DND-41 (cell line): ENCODE measurements at regions not wholly inside any gene's neighbourhood (a gene's known extent, or its start where the extent isn't known, plus 50 kb on each side); places are given as distances from the start of the nearest gene placed in this dataset.
"Not testable (repeated sequence)": the region's sequence is repeated elsewhere in the genome, so short reads cannot be mapped to it uniquely, and the experiment has no call there.

Experiments used
- ATAC-seq: fragments of 200-7000 bp; cut with Tn5 transposase; 3 replicates; pipeline ENCODE4 v1.9.1; 2021; ENCODE audit warnings: low read depth; ENCODE audit not compliant: insufficient read depth
- DNase-seq: peaks from one replicate; pipeline ENCODE4 v3.0.0-alpha.2; 2020
- H2AFZ ChIP-seq: 2 replicates; pipeline ENCODE4 v1.6.0; 2012; ENCODE audit warnings: low read depth, low read length
- H3K27ac ChIP-seq: 2 replicates; pipeline ENCODE4 v1.5.1; 2012; ENCODE audit warnings: low read length, inconsistent platforms
- H3K27me3 ChIP-seq: fragments of 200-600 bp; sonication (generic); 2 replicates; pipeline ENCODE4 v1.6.0; 2012; ENCODE audit warnings: low read length, mild to moderate bottlenecking, inconsistent platforms; ENCODE audit not compliant: insufficient read depth, poor library complexity
- H3K36me3 ChIP-seq: 2 replicates; pipeline ENCODE4 v1.5.1; 2012; ENCODE audit warnings: low read length, inconsistent platforms; ENCODE audit not compliant: insufficient read depth
- H3K4me1 ChIP-seq: 2 replicates; pipeline ENCODE4 v1.5.1; 2012; ENCODE audit warnings: mild to moderate bottlenecking, low read length; ENCODE audit not compliant: insufficient read depth
- H3K4me2 ChIP-seq: 2 replicates; pipeline ENCODE4 v1.6.0; 2012; ENCODE audit warnings: mild to moderate bottlenecking, moderate library complexity, low read length, inconsistent platforms; ENCODE audit not compliant: insufficient read depth
- H3K4me3 ChIP-seq, 2 experiments: fragments of 200-600 bp in 1 of 2; shearing (Covaris generic) in 1 of 2; 2 replicates each; pipeline ENCODE4 v1.5.1; 2012 to 2016; ENCODE audit warnings: inconsistent platforms in 2 of 2, low read length in 2 of 2, mild to moderate bottlenecking in 2 of 2, low read depth in 1 of 2, moderate library complexity in 1 of 2
- H3K79me2 ChIP-seq: 2 replicates; pipeline ENCODE4 v1.6.0; 2012; ENCODE audit warnings: low read length, inconsistent platforms; ENCODE audit not compliant: insufficient read depth
- H3K9ac ChIP-seq: 2 replicates; pipeline ENCODE4 v1.6.0; 2012; ENCODE audit warnings: low read depth, mild to moderate bottlenecking, inconsistent platforms, low read length, moderate library complexity
- H3K9me3 ChIP-seq: 2 replicates; pipeline ENCODE4 v1.5.1; 2012; ENCODE audit warnings: low read length, moderate library complexity, mild to moderate bottlenecking, inconsistent platforms; ENCODE audit not compliant: insufficient read depth, severe bottlenecking
- H4K20me1 ChIP-seq: 2 replicates; pipeline ENCODE4 v1.6.0; 2012; ENCODE audit warnings: low read length; ENCODE audit not compliant: insufficient read depth
- EZH2 ChIP-seq: IDR thresholded peaks from 3 replicates; pipeline ENCODE4 v1.6.1; 2012; ENCODE audit warnings: borderline replicate concordance, low read depth, mild to moderate bottlenecking, moderate library complexity, low read length, inconsistent platforms; ENCODE audit not compliant: severe bottlenecking
- TF ChIP-seq, protein P1 (sequence below): IDR thresholded peaks from 2 replicates; pipeline ENCODE4 v1.5.1; 2012; ENCODE audit warnings: borderline replicate concordance, low read length, moderate library complexity, mild to moderate bottlenecking; ENCODE audit not compliant: poor library complexity, severe bottlenecking; ENCODE audit errors: extremely low read depth

DNA sequence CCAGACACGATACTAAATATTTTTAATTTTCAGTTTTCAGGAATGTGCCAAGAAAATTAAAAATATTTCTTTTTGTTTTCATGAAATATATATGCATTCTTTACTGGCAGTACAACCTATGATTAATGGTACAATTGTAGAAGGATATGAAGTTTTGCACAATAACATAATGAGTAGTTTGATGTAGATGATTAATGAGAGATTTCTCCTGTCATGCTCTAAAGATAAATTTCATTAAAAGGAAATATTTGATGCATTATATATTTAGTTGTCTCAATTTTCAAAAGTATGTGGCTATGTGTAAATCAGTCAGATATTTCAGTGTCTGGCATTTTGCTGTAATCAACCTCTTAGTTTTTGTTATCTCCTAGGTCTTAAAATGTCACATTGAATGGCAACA, 940.2 kb upstream of the MDGA2 start:
- no peak for ATAC-seq
- Histone ChIP-seq H3K27ac (no peak overlapping the region), H3K4me1 (no peaks in the 10 kb centered on the region), H3K27me3 (no peaks in the 10 kb centered on the region), H4K20me1 (no peaks in the 10 kb centered on the region), H3K4me3 (no peak overlapping the region), H3K36me3 (no peaks in the 10 kb centered on the region), H2AFZ (no peak overlapping the region), H3K79me2 (no peaks in the 10 kb centered on the region), H3K4me2 (no peak overlapping the region), H3K9ac (no peak overlapping the region), H3K9me3 (no peaks in the 10 kb centered on the region)
- DNase-seq, result no peak
- TF ChIP-seq EZH2, result no peak
- TF ChIP-seq, protein P1, sequence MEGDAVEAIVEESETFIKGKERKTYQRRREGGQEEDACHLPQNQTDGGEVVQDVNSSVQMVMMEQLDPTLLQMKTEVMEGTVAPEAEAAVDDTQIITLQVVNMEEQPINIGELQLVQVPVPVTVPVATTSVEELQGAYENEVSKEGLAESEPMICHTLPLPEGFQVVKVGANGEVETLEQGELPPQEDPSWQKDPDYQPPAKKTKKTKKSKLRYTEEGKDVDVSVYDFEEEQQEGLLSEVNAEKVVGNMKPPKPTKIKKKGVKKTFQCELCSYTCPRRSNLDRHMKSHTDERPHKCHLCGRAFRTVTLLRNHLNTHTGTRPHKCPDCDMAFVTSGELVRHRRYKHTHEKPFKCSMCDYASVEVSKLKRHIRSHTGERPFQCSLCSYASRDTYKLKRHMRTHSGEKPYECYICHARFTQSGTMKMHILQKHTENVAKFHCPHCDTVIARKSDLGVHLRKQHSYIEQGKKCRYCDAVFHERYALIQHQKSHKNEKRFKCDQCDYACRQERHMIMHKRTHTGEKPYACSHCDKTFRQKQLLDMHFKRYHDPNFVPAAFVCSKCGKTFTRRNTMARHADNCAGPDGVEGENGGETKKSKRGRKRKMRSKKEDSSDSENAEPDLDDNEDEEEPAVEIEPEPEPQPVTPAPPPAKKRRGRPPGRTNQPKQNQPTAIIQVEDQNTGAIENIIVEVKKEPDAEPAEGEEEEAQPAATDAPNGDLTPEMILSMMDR, result no peak

DNA sequence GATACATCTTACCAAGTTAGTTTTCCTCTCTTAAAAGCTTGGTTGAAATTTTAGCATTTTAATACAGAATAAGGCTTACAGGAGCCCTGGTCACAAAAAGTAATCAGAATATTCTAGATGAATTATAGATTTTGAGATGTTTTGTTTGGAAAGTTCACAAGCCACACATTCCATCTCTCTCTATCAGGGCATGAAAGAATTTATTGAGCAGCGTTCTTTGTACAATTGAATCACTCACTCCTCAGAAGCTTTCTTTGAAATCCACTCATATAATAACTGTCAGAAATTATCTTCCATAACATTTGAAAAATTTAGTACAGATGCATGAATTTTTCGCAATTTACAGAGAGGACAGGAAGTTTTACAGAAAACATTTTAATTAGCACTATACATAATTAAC, 938.6 kb upstream of the MDGA2 start:
- Histone ChIP-seq H3K4me2 (no peak overlapping the region), H3K9me3 (no peaks in the 10 kb centered on the region), H3K36me3 (no peaks in the 10 kb centered on the region), H3K4me1 (no peaks in the 10 kb centered on the region), H2AFZ (no peak overlapping the region), H3K27me3 (no peaks in the 10 kb centered on the region), H3K9ac (no peak overlapping the region), H3K27ac (no peak overlapping the region), H3K79me2 (no peaks in the 10 kb centered on the region), H3K4me3 (no peak overlapping the region), H4K20me1 (no peaks in the 10 kb centered on the region)
- DNase-seq (no peak), ATAC-seq (no peak)
- TF ChIP-seq, protein P1, result no peak
- no peak for TF ChIP-seq EZH2

DNA sequence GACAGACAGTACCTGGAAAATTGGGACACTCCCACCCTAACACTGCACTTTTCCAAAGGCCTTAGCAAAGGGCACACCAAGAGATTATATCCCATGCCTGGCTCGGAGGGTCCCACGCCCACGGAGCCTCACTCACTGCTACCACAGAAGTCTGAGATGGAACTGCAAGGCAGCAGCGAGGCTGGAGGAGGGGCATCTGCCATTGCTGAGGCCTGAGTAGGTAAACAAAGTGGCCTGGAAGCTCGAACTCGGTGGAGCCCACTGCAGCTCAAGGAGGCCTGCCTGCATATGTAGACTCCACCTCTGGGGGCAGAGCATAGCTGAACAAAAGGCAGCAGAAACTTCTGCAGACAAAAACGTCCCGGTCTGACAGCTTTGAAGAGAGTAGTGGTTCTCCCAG, 931.6 kb upstream of the MDGA2 start:
- not testable (repeated sequence) for H3K4me1 ChIP-seq

DNA sequence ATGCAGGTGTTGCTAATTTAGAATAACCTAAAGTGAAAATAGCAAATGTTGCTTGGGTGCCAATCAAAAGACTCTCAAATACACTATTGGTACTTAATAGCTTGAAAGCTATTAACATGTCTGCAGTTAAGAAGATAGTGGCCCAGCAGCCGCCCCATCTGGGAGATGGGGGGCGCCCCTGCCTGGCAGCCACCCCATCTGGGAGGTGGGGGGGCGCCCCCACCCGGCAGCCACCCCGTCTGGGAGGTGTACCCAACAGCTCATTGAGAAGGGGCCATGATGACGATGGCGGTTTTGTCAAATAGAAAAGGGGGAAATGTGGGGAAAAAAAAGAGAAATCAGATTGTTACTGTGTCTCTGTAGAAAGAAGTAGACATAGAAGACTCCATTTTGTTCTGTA, 923.1 kb upstream of the MDGA2 start:
- Histone ChIP-seq H3K4me1 (no peaks in the 10 kb centered on the region), H2AFZ (no peak overlapping the region), H3K9me3 (no peaks in the 10 kb centered on the region), H3K36me3 (no peaks in the 10 kb centered on the region), H3K27me3 (no peaks in the 10 kb centered on the region), H3K9ac (no peak overlapping the region), H3K79me2 (no peaks in the 10 kb centered on the region), H3K27ac (no peak overlapping the region), H3K4me2 (no peak overlapping the region), H4K20me1 (no peaks in the 10 kb centered on the region), H3K4me3 (no peak overlapping the region)
- DNase-seq (no peak), ATAC-seq (no peak)
- TF ChIP-seq, protein P1, result no peak
- TF ChIP-seq EZH2, result no peak

More for the DNA sequence above, 931.6 kb upstream of the MDGA2 start:
- H3K4me2 ChIP-seq, H4K20me1 ChIP-seq, H3K9me3 ChIP-seq, H3K27ac ChIP-seq, ATAC-seq, H3K36me3 ChIP-seq, H3K4me3 ChIP-seq, H3K27me3 ChIP-seq, H3K9ac ChIP-seq, DNase-seq, H3K79me2 ChIP-seq, H2AFZ ChIP-seq: not testable (repeated sequence)
